ENCODE measurements at regions not wholly inside any gene's neighbourhood (a gene's known extent, or its start where the extent isn't known, plus 50 kb on each side); places are given as distances from the start of the nearest gene placed in this dataset.
"Not testable (repeated sequence)": the region's sequence is repeated elsewhere in the genome, so short reads cannot be mapped to it uniquely, and the experiment has no call there.

DNA sequence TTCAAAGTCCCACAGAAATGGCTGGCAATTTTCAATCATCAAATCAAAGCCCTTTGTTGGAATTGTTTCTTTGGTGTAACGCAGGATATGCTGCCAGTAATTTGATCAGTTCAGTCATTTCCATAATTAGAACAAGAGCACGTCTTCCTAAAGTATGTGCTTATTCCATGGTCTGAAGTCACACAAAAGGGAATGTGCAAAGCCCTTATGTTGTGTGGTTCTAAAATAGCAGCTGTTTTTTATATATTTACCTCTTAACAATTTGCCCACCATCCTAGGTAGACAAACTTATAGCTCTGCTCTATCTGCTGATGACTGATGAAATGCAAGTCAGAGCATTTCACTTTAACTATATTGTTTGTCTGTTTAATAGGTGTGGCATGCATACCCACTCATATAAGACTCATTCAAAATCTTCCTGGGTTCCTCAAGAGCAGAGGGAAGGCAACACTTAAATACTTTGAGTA, 176.1 kb upstream of the SLC38A2 start:
- peaks cover 0 to 3% (median 0%) of the 10 kb centered on the region in 3 donors for H3K4me1 ChIP-seq (ENCODE audit: control insufficient read depth in 3 of 3, insufficient read depth in 2 of 3, low read depth in 1 of 3, low read length in 2 of 3)
- no peak overlapping the region for H3K4me3 ChIP-seq (ENCODE audit: low read depth in 1 of 3, low read length in 3 of 3)
- H3K9me3 ChIP-seq (ENCODE audit: control insufficient read depth in 2 of 2, insufficient read depth in 1 of 2, low read depth in 1 of 2, low read length in 1 of 2) = peaks cover 0 to 8% of the 10 kb centered on the region in 2 donors
- no peaks in the 10 kb centered on the region for H3K27me3 ChIP-seq (ENCODE audit: control insufficient read depth in 3 of 3, insufficient read depth in 3 of 3, low read length in 3 of 3)
- DNase-seq (no peak), FAIRE-seq (no peak)
- no peak overlapping the region for H3K27ac ChIP-seq (ENCODE audit: low read depth in 1 of 3, low read length in 2 of 3)
- H3K36me3 ChIP-seq (ENCODE audit: control insufficient read depth in 3 of 3, insufficient read depth in 2 of 3, low read depth in 1 of 3, low read length in 3 of 3) = no peaks in the 10 kb centered on the region
- 70 to 84% (median 81%) methylated on average over 2 of the region's 2 CpGs for WGBS, 3 donors

DNA sequence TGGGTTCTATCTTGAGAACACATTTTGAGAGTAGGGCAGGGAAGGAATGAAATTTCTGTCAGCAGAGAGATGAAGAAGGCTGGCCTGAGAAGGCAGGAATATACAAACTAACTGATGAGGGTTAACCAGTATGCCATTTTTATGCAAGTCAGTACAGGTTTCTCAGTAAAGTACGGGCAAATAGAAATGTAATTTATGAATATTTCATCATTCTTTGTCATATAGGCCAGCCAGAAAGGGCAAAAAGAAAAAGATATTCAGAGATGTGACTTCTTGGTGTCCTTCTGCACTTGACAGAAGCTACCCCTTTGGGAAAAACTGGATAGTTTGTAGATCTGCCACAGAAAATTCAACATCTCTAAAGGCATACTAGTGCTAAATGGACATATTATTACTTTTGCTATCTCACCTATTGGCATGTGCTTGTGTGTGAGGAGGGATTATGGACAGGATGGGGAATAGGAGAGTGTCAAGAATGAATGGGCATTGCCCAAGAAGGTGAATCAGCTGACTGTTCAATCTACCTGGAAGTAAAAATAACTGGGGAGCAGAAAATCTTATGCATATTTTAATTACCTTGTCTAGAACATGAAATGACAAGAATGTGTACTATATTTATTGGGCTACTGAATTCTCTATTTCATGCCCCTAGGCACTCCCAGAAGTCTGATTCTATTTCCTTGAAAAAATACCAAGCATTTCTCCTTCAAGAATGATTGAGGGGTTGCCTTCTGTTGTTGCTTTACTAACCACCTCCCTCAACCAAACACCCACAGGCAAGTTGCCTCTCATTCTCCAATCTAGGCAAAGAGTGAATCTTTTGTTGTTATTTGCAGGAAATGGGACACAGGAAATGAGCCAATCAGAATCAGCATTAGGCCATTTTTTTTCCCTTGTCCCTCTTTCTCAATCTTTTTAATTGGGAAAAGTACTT, 175.1 kb upstream of the SLC38A2 start:
- Histone ChIP-seq H3K4me3 (ENCODE audit: low read depth in 1 of 3, low read length in 3 of 3) (no peak overlapping the region), H3K4me1 (ENCODE audit: control insufficient read depth in 3 of 3, insufficient read depth in 2 of 3, low read depth in 1 of 3, low read length in 2 of 3) (peaks cover 0 to 3% (median 0%) of the 10 kb centered on the region in 3 donors), H3K27ac (ENCODE audit: low read depth in 1 of 3, low read length in 2 of 3) (no peak overlapping the region), H3K36me3 (ENCODE audit: control insufficient read depth in 3 of 3, insufficient read depth in 2 of 3, low read depth in 1 of 3, low read length in 3 of 3) (no peaks in the 10 kb centered on the region), H3K27me3 (ENCODE audit: control insufficient read depth in 3 of 3, insufficient read depth in 3 of 3, low read length in 3 of 3) (no peaks in the 10 kb centered on the region), H3K9me3 (ENCODE audit: control insufficient read depth in 2 of 2, insufficient read depth in 1 of 2, low read depth in 1 of 2, low read length in 1 of 2) (peaks cover 0 to 8% of the 10 kb centered on the region in 2 donors)
- DNase-seq (no peak), FAIRE-seq (no peak)
- WGBS, 3 donors = 83 to 85% (median 83%) methylated on average over 1 of the region's 1 CpG

DNA sequence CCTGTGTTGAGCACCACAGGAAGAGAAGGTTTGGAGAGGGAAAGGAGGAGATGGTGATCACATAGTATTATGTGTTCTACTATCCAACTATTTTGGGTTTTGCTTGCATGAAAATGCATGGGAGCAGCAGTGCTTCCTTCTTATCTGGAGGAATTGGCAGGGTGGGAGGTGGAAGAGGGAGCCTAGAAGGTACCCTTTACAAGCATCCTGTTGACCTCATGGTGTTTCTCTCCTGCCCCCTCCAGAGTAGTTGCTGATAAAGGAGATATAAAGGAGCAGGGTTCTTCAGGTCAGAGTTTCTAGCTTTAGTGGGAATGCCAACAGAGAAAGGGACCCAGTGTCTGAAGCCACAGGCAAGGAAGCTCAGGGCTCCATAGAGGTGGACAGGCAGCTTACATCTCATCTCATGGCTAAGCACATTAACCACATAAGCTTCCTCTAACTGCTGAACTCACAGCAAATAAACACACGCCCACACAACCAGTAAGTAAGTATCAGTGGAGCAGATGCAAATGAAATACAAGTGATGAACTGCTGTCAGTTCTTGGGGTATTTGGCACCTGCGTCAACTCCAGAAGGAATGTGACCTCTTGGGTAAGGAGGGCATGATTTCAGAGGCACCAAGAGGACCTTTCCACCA, 174.2 kb upstream of the SLC38A2 start:
- no peak for FAIRE-seq
- no peak overlapping the region for H3K4me3 ChIP-seq (ENCODE audit: low read depth in 1 of 3, low read length in 3 of 3)
- H3K4me1 ChIP-seq (ENCODE audit: control insufficient read depth in 3 of 3, insufficient read depth in 2 of 3, low read depth in 1 of 3, low read length in 2 of 3) = peaks cover 0 to 3% (median 0%) of the 10 kb centered on the region in 3 donors
- 58 to 74% (median 64%) methylated on average over 2 of the region's 2 CpGs for WGBS, 3 donors
- H3K9me3 ChIP-seq (ENCODE audit: control insufficient read depth in 2 of 2, insufficient read depth in 1 of 2, low read depth in 1 of 2, low read length in 1 of 2) = peaks cover 0 to 8% of the 10 kb centered on the region in 2 donors
- peak overlapping the region in 1 of 3 donors; percentile 55 for H3K27ac ChIP-seq (ENCODE audit: low read depth in 1 of 3, low read length in 2 of 3)
- H3K27me3 ChIP-seq (ENCODE audit: control insufficient read depth in 3 of 3, insufficient read depth in 3 of 3, low read length in 3 of 3) = no peaks in the 10 kb centered on the region
- no peaks in the 10 kb centered on the region for H3K36me3 ChIP-seq (ENCODE audit: control insufficient read depth in 3 of 3, insufficient read depth in 2 of 3, low read depth in 1 of 3, low read length in 3 of 3)
- peak in 1 of 2 donors; percentile 10 for DNase-seq

DNA sequence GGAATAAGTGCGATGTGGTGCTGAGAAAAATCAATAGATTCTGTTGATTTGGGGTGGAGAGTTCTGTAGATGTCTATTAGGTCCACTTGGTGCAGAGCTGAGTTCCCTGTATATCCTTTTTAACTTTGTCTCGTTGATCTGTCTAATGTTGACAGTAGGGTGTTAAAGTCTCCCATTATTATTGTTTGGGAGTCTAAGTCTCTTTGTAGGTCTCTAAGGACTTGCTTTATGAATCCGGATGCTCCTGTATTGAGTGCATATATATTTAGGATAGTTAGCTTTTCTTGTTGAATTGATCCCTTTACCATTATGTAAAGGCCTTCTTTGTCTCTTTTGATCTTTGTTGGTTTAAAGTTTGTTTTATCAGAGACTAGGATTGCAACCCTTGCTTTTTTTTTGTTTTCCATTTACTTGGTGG, 170.8 kb upstream of the SLC38A2 start:
- not testable (repeated sequence) for H3K4me1 ChIP-seq (ENCODE audit: control insufficient read depth in 3 of 3, insufficient read depth in 2 of 3, low read depth in 1 of 3, low read length in 2 of 3); H3K27ac ChIP-seq (ENCODE audit: low read depth in 1 of 3, low read length in 2 of 3); H3K9me3 ChIP-seq (ENCODE audit: control insufficient read depth in 2 of 2, insufficient read depth in 1 of 2, low read depth in 1 of 2, low read length in 1 of 2); DNase-seq; H3K27me3 ChIP-seq (ENCODE audit: control insufficient read depth in 3 of 3, insufficient read depth in 3 of 3, low read length in 3 of 3); FAIRE-seq; H3K4me3 ChIP-seq (ENCODE audit: low read depth in 1 of 3, low read length in 3 of 3); H3K36me3 ChIP-seq (ENCODE audit: control insufficient read depth in 3 of 3, insufficient read depth in 2 of 3, low read depth in 1 of 3, low read length in 3 of 3)
- 94 to 96% (median 95%) methylated on average over 3 of the region's 3 CpGs for WGBS, 3 donors

DNA sequence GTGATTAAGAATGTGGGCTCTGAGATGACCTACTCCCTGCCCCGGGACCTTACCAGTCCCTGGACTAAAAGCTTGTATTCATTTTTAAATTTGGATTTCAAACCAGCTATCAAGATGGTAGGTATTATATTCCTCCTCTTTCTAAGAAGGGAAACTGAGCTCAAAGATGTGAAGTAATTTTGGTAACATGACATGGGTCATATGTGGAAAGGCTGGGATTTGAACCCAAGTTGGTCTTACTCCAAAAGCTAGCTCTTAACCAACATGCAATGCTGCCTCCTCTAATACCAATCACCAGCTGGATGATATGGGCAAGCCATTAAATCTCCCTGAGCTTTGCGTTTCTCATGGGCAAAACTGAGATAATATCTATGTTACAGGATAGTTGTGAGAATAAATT, 166.4 kb upstream of the SLC38A2 start:
- Histone ChIP-seq H3K36me3 (ENCODE audit: control insufficient read depth in 3 of 3, insufficient read depth in 2 of 3, low read depth in 1 of 3, low read length in 3 of 3) (no peaks in the 10 kb centered on the region), H3K27ac (ENCODE audit: low read depth in 1 of 3, low read length in 2 of 3) (no peak overlapping the region), H3K9me3 (ENCODE audit: control insufficient read depth in 2 of 2, insufficient read depth in 1 of 2, low read depth in 1 of 2, low read length in 1 of 2) (no peaks in the 10 kb centered on the region), H3K4me1 (ENCODE audit: control insufficient read depth in 3 of 3, insufficient read depth in 2 of 3, low read depth in 1 of 3, low read length in 2 of 3) (peaks cover 0 to 12% (median 0%) of the 10 kb centered on the region in 3 donors), H3K4me3 (ENCODE audit: low read depth in 1 of 3, low read length in 3 of 3) (no peak overlapping the region), H3K27me3 (ENCODE audit: control insufficient read depth in 3 of 3, insufficient read depth in 3 of 3, low read length in 3 of 3) (no peaks in the 10 kb centered on the region)
- DNase-seq (no peak), FAIRE-seq (no peak)
- WGBS, 3 donors = 88 to 96% (median 89%) methylated on average over 2 of the region's 2 CpGs

DNA sequence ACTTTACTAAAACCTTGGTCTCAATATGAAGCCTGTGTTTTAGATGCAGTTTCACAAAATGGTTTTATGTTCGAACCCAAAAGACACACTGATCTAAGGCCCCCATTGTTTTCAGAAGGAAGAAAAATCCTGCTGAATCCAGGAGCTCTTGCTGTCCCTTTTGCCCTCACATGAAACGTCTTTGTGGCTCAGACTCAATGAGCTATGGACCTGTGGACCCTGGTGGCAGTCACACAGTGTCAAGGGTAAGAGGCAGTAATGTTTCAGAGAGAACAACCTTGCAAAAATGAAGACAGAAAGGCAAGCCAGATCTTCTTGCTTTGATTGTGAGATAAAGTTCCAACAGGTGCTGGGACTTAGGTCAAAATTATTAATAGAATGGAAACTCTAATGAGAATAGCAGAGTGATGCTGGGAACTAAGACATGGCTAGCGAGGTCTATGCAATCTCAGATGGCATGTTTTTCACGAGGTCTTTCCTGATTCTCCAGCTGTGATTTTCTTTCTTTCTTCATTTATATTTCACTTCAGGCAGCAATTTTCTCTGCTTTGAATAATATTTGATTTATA, 164.9 kb upstream of the SLC38A2 start:
- 76 to 85% (median 82%) methylated on average over 4 of the region's 4 CpGs for WGBS, 3 donors
- Histone ChIP-seq H3K4me1 (ENCODE audit: control insufficient read depth in 3 of 3, insufficient read depth in 2 of 3, low read depth in 1 of 3, low read length in 2 of 3) (peaks cover 0 to 17% (median 0%) of the 10 kb centered on the region in 3 donors), H3K9me3 (ENCODE audit: control insufficient read depth in 2 of 2, insufficient read depth in 1 of 2, low read depth in 1 of 2, low read length in 1 of 2) (no peaks in the 10 kb centered on the region), H3K27ac (ENCODE audit: low read depth in 1 of 3, low read length in 2 of 3) (no peak overlapping the region), H3K27me3 (ENCODE audit: control insufficient read depth in 3 of 3, insufficient read depth in 3 of 3, low read length in 3 of 3) (no peaks in the 10 kb centered on the region), H3K4me3 (ENCODE audit: low read depth in 1 of 3, low read length in 3 of 3) (no peak overlapping the region), H3K36me3 (ENCODE audit: control insufficient read depth in 3 of 3, insufficient read depth in 2 of 3, low read depth in 1 of 3, low read length in 3 of 3) (no peaks in the 10 kb centered on the region)
- no peak for DNase-seq
- no peak for FAIRE-seq

DNA sequence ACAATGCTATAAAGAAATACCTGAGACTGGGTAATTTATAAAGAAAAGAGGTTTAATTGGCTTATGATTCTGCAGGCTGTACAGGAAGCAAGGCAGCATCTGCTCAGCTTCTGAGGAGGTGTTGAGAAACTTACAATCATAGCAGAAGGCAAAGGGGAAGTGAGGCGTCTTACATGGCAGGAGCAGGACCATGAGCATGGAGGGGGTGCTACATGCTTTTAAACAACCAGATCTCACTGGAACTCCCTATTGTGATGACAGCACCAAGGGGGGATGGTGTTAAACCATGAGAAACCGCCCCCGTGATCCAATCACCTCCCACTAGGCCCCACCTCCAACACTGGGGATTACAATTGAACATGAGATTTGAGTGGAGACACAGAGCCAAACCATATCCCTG, 163.7 kb upstream of the SLC38A2 start:
- not testable (repeated sequence) for H3K9me3 ChIP-seq (ENCODE audit: control insufficient read depth in 2 of 2, insufficient read depth in 1 of 2, low read depth in 1 of 2, low read length in 1 of 2); H3K36me3 ChIP-seq (ENCODE audit: control insufficient read depth in 3 of 3, insufficient read depth in 2 of 3, low read depth in 1 of 3, low read length in 3 of 3); DNase-seq; H3K4me3 ChIP-seq (ENCODE audit: low read depth in 1 of 3, low read length in 3 of 3); H3K27ac ChIP-seq (ENCODE audit: low read depth in 1 of 3, low read length in 2 of 3); FAIRE-seq; H3K27me3 ChIP-seq (ENCODE audit: control insufficient read depth in 3 of 3, insufficient read depth in 3 of 3, low read length in 3 of 3)
- WGBS, 3 donors = 89 to 98% (median 97%) methylated on average over 3 of the region's 3 CpGs
- H3K4me1 ChIP-seq (ENCODE audit: control insufficient read depth in 3 of 3, insufficient read depth in 2 of 3, low read depth in 1 of 3, low read length in 2 of 3) = peaks cover 0 to 17% (median 0%) of the 10 kb centered on the region in 3 donors

DNA sequence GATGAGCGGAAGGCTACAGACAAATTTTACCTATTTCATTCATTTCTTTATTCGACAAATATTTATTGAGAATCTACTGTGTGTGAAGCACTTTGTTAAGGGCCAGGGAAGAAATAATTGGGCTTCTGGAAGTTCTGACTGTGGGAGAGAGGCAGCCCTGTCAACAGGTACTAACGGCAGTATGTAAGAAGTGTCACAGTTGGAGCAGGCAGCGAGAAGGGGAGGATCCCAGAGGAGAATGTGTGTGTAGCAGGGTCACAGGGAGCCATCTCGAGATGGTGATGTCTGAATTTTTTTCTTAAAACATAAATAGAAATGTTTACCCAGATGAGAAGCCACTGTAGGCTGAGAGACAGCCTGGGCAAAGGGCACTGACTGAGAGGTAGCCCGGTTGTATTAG, 163.3 kb upstream of the SLC38A2 start:
- 75 to 85% (median 81%) methylated on average over 6 of the region's 6 CpGs for WGBS, 3 donors

More for the DNA sequence above, 163.3 kb upstream of the SLC38A2 start:
- H3K27ac ChIP-seq (ENCODE audit: low read depth in 1 of 3, low read length in 2 of 3) = no peak overlapping the region
- no peaks in the 10 kb centered on the region for H3K27me3 ChIP-seq (ENCODE audit: control insufficient read depth in 3 of 3, insufficient read depth in 3 of 3, low read length in 3 of 3)
- peaks cover 0 to 13% of the 10 kb centered on the region in 2 donors for H3K9me3 ChIP-seq (ENCODE audit: control insufficient read depth in 2 of 2, insufficient read depth in 1 of 2, low read depth in 1 of 2, low read length in 1 of 2)
- DNase-seq (no peak), FAIRE-seq (no peak)
- H3K4me1 ChIP-seq (ENCODE audit: control insufficient read depth in 3 of 3, insufficient read depth in 2 of 3, low read depth in 1 of 3, low read length in 2 of 3) = peaks cover 0 to 17% (median 0%) of the 10 kb centered on the region in 3 donors
- H3K4me3 ChIP-seq (ENCODE audit: low read depth in 1 of 3, low read length in 3 of 3) = no peak overlapping the region
- H3K36me3 ChIP-seq (ENCODE audit: control insufficient read depth in 3 of 3, insufficient read depth in 2 of 3, low read depth in 1 of 3, low read length in 3 of 3) = no peaks in the 10 kb centered on the region
